Hematopoietic multipotent progenitor cell treated with erythropoietin and hydrocortisone succinate and interleukin-3 and kit ligand, for 6 days (in vitro differentiated cells): ENCODE measurements at regions not wholly inside any gene's neighbourhood (a gene's known extent, or its start where the extent isn't known, plus 50 kb on each side); places are given as distances from the start of the nearest gene placed in this dataset.
A peak's percentile ranks its signal among the peaks of the same experiment; 100 is the strongest.
"Not testable (repeated sequence)": the region's sequence is repeated elsewhere in the genome, so short reads cannot be mapped to it uniquely, and the experiment has no call there.

Experiments used
- DNase-seq: peaks from one replicate; pipeline ENCODE4 v3.0.0-alpha.2; 2015

DNA sequence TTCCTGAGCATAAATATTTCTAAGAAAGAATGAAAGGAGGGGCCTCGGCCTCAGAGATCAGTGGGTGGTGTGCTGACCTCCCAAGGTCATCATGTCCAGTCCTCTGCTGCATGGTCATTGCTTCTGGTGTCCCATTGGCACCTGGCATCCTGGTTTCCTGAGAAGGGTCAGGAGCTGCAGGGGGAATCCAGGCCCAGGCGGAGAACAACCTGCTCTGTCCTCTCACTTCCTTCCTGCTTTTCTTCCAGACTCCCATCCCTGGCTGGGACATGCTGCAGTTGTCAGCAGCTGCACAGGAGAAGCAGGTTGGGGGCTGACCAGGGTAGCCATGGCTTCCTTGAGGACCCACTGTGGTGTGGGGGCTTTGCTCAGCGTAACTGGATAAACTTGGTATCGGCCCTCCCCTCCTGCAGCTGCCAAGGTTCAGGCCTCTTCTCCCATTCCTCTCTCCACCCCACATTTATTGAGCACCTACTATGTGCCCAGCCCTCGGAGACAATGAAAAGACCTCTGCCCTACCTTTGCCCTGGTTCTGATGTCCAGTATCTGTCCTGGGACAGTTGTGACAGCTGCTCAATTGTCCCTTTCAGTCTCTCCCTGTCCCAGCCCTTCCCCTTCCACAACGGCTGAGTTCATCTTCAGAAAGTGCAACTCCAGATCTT lies 155.2 kb downstream of the CEBPB start:
- no peak for DNase-seq

- peak; percentile 67 for DNase-seq
Measured at GRCh38 chr20:50346374-50347283, 156.0 kb downstream of the CEBPB start.

DNA sequence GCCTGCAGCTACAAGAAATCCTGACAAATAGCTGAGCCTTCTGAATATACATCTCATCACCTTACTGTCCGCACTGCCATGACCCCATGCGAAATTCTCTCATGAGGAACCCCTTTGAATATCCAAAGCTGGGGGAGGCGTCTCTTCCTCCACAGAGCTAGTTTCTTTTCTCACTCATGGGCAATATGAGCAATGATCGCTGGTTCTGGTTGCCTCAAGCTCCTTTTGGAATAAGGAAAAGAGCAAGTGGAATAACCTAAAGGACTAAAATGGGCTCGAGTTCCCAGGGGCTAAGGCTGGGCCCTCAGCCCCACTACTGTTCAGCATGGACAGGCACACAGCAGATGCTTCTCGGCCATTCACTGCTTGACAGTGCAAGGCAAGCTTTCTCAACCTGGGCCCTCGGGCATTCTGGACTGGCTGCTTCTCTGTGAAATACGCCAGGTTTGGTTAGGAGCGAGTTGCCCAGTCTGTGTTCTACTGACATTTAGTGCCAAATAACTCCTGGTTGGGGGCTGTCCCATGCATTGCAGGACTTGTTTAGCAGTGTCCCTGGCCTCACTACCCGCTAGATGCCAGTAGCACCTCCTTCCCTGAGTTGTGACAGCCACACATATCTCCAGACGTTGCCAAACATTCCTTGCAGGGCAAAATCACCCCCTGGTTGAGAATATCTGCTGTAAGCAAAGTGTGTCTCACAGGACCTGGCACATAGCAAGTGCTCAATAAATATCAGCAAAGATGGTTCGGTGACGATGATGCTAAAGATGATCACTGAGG lies 156.8 kb downstream of the CEBPB start:
- DNase-seq: no peak

GRCh38 chr20:50348096-50348495 lies 157.5 kb downstream of the CEBPB start:
- peak; percentile 54 for DNase-seq

GRCh38 chr20:50350510-50351249 lies 159.5 kb upstream of the PTPN1 start:
- DNase-seq: no peak

GRCh38 chr20:50351541-50351940 lies 158.6 kb upstream of the PTPN1 start:
- no peak for DNase-seq

DNA sequence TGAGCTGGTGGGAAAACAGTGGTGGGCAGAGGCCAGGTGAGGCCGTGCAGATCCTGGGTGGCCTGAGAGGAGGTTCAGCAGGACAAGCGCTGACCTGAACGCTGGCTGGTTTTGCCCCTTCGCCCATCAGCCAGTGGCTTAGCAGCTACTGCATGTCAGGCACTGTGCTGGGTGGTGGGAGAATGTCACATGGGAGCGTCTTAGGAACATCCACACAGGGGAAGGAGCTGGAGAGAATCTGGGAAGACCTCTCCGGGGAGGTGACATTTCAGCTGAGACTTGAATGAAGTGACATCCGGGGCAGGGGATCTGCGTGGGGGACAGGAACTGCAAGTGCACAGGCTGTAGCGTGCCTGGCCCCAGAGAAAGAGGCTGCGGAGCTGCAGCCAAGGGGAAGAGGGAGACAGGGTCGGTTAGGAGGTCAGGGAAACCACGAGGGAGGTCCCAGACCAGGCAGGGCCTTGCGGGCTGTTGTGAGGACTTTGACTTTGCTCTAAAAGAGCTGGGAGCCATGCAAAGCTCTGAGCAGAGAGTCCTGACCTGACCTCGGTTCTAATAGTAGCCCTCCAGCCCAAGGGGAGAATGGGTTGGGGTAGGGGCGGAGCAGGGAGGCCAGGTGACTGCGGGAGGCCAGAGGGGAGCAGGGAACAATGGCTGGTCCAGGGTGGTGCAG lies 156.8 kb upstream of the PTPN1 start:
- peak; percentile 19 for DNase-seq

DNA sequence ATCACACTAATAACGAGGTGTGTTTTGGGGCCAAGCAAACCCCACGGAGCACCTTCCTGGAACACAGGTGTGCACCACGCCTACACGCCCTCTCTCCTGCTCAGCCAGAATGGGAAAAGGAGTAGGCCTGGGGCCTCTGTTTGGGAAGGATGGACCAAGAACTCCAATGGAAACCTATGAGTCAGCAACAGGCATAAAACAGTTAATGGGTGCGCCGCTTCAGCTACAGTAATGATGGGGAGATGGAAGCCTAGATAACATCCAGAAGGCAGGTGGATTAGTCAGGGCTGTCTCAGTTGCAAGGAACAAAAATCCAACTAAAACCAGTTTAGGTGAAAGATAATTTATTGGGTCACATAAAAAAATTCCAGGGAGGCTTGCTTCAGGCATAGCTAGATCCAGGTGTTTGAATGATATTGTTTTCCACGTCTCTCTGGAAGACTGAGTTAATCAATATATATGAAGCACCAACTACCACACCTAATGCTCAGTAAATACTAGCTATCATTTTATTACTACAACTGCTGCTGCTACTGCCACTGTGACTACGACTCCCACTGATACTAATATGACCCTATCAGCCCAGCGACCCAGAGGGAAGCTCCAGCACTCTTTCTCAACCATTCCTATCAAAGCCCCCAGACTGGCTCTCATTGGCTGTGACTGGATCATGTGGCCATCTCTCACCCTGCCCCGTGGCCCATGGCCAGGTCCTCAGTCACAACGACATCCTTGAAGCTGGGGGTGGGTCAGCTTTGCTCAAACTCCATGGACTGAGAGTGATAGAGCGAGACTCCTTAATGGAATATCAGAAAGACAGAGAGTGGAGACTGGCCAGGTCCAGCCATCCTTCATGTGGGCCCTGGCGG lies 155.2 kb upstream of the PTPN1 start:
- no peak for DNase-seq

DNA sequence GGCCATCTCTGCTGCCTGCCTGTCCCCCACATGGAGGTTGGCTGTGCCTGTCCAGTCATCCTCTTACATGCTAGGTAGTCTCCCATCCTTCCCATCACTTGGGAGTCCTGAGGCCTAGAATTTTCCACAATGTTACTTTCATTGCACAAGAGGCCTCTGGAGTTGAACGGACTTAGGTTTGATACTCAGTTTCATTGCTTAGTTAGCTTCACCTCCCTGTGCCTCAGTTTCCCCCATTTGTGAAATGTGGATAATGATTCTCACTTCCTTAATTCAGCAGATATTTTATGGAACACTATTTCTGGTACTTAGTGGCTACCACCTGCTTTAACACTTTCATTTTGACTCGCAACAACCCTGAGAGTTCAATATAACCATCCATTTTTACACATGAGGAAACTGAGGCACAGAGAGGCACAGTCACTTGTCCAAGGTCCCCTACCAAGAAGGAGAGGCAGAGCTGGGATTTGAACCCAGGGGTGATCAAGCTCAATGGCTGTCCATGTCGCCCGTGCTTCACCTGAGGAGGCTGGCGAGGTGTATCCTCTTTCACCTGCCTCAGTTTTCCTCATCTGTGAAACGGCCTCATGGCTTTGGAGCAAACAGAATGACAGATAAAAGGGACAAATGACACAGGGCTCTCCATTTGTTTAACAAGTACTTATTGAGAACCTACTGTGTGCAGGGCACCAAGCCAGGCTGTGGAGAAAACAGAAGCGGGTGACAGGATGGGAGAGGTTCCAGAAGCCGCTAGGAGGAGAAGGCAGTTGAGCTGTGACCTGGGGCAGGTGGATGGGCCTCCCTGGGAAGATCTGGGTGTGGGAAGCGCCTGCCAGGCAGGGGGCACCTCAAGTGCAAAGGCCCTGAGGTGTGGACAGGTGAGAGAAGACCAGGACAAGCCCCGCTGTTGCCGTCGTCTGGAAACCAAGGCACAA lies 154.3 kb upstream of the PTPN1 start:
- no peak for DNase-seq

DNA sequence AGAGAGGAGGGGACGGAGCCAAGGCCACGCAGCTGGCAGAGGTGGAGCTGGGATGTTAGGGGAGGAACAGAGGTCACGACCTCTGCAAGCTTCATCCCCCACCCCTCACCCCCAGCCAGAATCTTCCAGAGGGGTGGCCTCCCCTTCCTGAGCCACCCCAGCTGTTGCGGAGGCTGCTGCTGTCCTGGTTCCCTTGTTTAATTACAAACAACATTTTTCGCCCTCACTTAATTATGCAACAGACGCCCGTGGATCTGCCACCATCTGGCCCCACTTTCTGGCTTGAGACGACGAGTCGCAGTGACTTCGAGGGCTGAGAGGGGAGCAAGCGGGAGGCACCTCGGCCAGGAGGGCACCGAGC lies 153.7 kb upstream of the PTPN1 start:
- no peak for DNase-seq

GRCh38 chr20:50356962-50357782 lies 153.0 kb upstream of the PTPN1 start:
- DNase-seq: no peak

GRCh38 chr20:50357783-50358161 lies 152.4 kb upstream of the PTPN1 start:
- no peak for DNase-seq

- no peak for DNase-seq
Measured at GRCh38 chr20:50358166-50358565, 152.0 kb upstream of the PTPN1 start.

- DNase-seq: no peak
Measured at GRCh38 chr20:50358971-50359370, 151.2 kb upstream of the PTPN1 start.

GRCh38 chr20:50359607-50360217 lies 150.5 kb upstream of the PTPN1 start:
- no peak for DNase-seq

DNA sequence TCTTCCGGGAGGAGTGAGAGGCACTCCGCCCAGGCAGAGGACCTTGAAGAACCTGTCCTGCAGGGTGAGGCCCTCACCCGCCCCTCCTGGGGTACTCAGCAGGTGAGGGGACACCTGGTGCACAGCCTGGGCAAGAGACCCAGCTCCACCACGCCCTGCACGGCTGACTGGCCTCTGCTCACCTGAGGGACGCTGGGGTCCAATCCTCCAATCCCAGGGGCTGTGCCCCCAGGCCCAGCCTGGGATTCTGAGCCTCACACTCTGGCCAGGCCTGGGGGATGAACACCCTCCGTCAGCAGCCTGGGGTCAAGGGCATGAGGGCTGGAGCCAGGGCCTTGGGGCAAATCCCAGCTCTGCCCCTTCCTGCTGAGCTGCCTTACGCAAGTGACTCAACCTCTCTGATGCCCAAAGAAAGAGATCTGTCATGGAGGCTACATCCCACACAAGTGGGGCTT lies 149.9 kb upstream of the PTPN1 start:
- no peak for DNase-seq

- DNase-seq: no peak
Measured at GRCh38 chr20:50360921-50361320, 149.3 kb upstream of the PTPN1 start.

- DNase-seq: not testable (repeated sequence)
Measured at GRCh38 chr20:50362177-50362576, 148.0 kb upstream of the PTPN1 start.

DNA sequence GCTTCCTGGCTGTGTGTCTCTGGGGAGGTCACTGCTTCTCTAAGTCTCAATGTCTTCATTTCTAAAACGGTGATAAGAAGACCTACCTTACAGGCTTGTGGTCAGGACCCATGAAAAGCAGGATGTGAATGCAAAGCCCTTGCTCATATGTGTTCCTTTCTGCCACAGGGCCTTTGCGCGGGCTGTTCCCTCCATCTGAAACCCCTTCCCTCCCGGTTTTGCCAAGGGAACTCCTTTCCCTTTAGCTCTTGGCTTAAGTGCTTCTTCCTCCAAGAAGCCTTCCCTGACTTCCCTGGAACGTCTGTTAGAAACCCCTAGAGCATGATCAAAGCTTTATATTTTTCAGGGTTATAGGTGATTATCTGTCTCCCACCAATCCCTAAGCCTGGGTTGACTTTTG lies 147.2 kb upstream of the PTPN1 start:
- no peak for DNase-seq
